K562 (cell line): ENCODE measurements at regions not wholly inside any gene's neighbourhood (a gene's known extent, or its start where the extent isn't known, plus 50 kb on each side); places are given as distances from the start of the nearest gene placed in this dataset.

Experiments
- BCOR ChIP-seq: fragments of 450-650 bp; IDR thresholded peaks from 2 replicates; pipeline ENCODE4 v1.6.1; 2016
- NFIC ChIP-seq: fragments of 450-650 bp; IDR thresholded peaks from 2 replicates; pipeline ENCODE4 v1.6.1; 2017; ENCODE audit warnings: mild to moderate bottlenecking, inconsistent platforms
- NFYB ChIP-seq: IDR thresholded peaks from 2 replicates; pipeline ENCODE4 v1.6.1; 2011; ENCODE audit warnings: mild to moderate bottlenecking, moderate library complexity; ENCODE audit not compliant: insufficient read length; ENCODE audit errors: extremely low read depth
- SP1 ChIP-seq: sonication (generic); formaldehyde crosslinking; IDR thresholded peaks from 2 replicates; pipeline ENCODE4 v1.8.1; 2022; ENCODE audit warnings: mild to moderate bottlenecking, missing genetic modification reagents
- ZFX ChIP-seq: sonication (generic); formaldehyde crosslinking; IDR thresholded peaks from 2 replicates; pipeline ENCODE4 v1.8.0; 2022; ENCODE audit warnings: mild to moderate bottlenecking, missing genetic modification reagents, moderate library complexity
- ZNF175 ChIP-seq: fragments of 200-800 bp; sonication (Bioruptor generic); IDR thresholded peaks from 2 replicates; pipeline ENCODE4 v1.6.1; 2016; ENCODE audit warnings: low read depth, mild to moderate bottlenecking, missing genetic modification characterization, missing compliant biosample characterization
- TF ChIP-seq, protein P1 (sequence below), 3 experiments: IDR thresholded peaks in 2 of 3; conservative IDR thresholded peaks in 1 of 3; 2 replicates each; pipeline ENCODE4 v1.5.1; 2011 to 2012; ENCODE audit warnings: low read length in 3 of 3, mild to moderate bottlenecking in 3 of 3, control low read depth in 2 of 3, improper control_type of control experiment in 1 of 3, inconsistent platforms in 1 of 3, low read depth in 1 of 3, mixed read lengths in 1 of 3, moderate library complexity in 1 of 3; ENCODE audit not compliant: insufficient read depth in 2 of 3
- TF ChIP-seq, protein P2 (sequence below): fragments of 450-650 bp; conservative IDR thresholded peaks from 2 replicates; pipeline ENCODE4 v1.6.1; 2016; ENCODE audit warnings: missing genetic modification characterization, low read depth, mild to moderate bottlenecking, control low read depth, missing compliant biosample characterization
- TF ChIP-seq, protein P3 (sequence below), 2 experiments: fragments of 200-800 bp in 1 of 2; sonication (Bioruptor generic) in 1 of 2; sonication (generic) in 1 of 2; formaldehyde crosslinking in 1 of 2; IDR thresholded peaks in 1 of 2; conservative IDR thresholded peaks in 1 of 2; 2 replicates each; pipeline versions ENCODE4 v1.5.0 to v1.6.1; 2016 to 2020; ENCODE audit warnings: missing compliant biosample characterization in 1 of 2, missing genetic modification characterization in 1 of 2, missing genetic modification reagents in 1 of 2

DNA sequence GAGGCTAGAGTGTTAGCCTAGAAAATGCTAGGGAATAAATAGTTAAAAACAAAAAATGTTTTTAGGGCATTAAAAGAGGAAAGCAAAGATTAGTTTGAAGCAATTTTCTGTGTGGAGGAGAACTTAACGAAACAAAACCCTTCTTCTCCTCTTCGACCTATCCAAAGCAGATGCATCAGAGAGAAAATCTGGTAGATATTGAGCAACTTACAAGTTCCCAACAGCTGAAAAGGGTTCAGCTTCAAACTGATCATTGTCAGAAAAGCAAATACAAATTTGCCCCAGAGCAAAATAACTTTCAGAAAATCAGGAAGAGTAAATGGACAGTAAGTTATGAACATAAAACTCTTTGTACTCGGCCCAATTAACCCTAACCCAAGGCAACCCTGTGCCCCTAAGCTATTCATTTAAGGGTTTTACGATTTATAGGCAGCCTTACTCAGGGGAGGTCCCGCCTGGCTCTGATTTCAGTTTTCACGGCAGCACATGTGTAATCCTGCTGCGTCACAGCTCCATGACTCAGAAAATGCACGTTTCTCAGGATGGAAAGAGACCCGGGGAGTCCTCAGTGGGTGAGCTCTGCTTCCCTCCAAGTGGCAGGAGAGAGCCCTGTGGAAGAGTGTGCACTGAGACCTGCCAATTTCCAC is 405.7 kb upstream of the SALL1 start:
- TF ChIP-seq, protein P1, sequence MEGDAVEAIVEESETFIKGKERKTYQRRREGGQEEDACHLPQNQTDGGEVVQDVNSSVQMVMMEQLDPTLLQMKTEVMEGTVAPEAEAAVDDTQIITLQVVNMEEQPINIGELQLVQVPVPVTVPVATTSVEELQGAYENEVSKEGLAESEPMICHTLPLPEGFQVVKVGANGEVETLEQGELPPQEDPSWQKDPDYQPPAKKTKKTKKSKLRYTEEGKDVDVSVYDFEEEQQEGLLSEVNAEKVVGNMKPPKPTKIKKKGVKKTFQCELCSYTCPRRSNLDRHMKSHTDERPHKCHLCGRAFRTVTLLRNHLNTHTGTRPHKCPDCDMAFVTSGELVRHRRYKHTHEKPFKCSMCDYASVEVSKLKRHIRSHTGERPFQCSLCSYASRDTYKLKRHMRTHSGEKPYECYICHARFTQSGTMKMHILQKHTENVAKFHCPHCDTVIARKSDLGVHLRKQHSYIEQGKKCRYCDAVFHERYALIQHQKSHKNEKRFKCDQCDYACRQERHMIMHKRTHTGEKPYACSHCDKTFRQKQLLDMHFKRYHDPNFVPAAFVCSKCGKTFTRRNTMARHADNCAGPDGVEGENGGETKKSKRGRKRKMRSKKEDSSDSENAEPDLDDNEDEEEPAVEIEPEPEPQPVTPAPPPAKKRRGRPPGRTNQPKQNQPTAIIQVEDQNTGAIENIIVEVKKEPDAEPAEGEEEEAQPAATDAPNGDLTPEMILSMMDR (IDR thresholded peaks at IDR 0.05 in 2 of 3, conservative IDR thresholded peaks at IDR 0.05 in 1 of 3; ENCODE audit: insufficient read depth in 2 of 3, low read depth in 1 of 3, low read length in 3 of 3): no peak
- TF ChIP-seq ZFX: no peak
- no peak for TF ChIP-seq NFYB
- TF ChIP-seq, protein P2, sequence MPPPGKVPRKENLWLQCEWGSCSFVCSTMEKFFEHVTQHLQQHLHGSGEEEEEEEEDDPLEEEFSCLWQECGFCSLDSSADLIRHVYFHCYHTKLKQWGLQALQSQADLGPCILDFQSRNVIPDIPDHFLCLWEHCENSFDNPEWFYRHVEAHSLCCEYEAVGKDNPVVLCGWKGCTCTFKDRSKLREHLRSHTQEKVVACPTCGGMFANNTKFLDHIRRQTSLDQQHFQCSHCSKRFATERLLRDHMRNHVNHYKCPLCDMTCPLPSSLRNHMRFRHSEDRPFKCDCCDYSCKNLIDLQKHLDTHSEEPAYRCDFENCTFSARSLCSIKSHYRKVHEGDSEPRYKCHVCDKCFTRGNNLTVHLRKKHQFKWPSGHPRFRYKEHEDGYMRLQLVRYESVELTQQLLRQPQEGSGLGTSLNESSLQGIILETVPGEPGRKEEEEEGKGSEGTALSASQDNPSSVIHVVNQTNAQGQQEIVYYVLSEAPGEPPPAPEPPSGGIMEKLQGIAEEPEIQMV (tag): no peak
- no peak for TF ChIP-seq ZNF175 (CRISPR knock-in tag)
- no peak for TF ChIP-seq BCOR
- no peak for TF ChIP-seq NFIC
- no peak for TF ChIP-seq SP1 (CRISPR knock-in tag)
- TF ChIP-seq, protein P3, sequence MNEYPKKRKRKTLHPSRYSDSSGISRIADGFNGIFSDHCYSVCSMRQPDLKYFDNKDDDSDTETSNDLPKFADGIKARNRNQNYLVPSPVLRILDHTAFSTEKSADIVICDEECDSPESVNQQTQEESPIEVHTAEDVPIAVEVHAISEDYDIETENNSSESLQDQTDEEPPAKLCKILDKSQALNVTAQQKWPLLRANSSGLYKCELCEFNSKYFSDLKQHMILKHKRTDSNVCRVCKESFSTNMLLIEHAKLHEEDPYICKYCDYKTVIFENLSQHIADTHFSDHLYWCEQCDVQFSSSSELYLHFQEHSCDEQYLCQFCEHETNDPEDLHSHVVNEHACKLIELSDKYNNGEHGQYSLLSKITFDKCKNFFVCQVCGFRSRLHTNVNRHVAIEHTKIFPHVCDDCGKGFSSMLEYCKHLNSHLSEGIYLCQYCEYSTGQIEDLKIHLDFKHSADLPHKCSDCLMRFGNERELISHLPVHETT (CRISPR knock-in tag; conservative IDR thresholded peaks at IDR 0.05 in 1 of 2, IDR thresholded peaks at IDR 0.05 in 1 of 2): no peak
